ENCODE measurements at regions not wholly inside any gene's neighbourhood (a gene's known extent, or its start where the extent isn't known, plus 50 kb on each side); places are given as distances from the start of the nearest gene placed in this dataset.

GRCh38 chr3:83230376-83230775 is 1468.9 kb upstream of the GBE1 start:
- H3K4me1 ChIP-seq (ENCODE audit: control insufficient read depth in 2 of 3, insufficient read depth in 2 of 3, low read depth in 1 of 3, low read length in 3 of 3) = no peaks in the 10 kb centered on the region
- H3K9me3 ChIP-seq (ENCODE audit: control insufficient read depth in 2 of 3, insufficient read depth in 1 of 3, low read length in 3 of 3) = no peaks in the 10 kb centered on the region
- DNase-seq (no peak), FAIRE-seq (no peak)
- no peak overlapping the region for H3K27ac ChIP-seq (ENCODE audit: low read depth in 2 of 2, low read length in 2 of 2)
- no peak for TF ChIP-seq CTCF (IDR thresholded peaks at IDR 0.05; ENCODE audit: borderline replicate concordance, extremely low read depth, insufficient read depth)
- intact Hi-C loops (cut with DNase I) = no loop called here
- no peaks in the 10 kb centered on the region for H3K27me3 ChIP-seq (ENCODE audit: control insufficient read depth, insufficient read depth, low read length)
- H3K9ac ChIP-seq (ENCODE audit: low read length in 3 of 3) = no peak overlapping the region
- no peaks in the 10 kb centered on the region for H3K36me3 ChIP-seq (ENCODE audit: control insufficient read depth in 2 of 3, insufficient read depth in 3 of 3, low read length in 3 of 3)
- H3K4me3 ChIP-seq (ENCODE audit: low read length in 3 of 3) = no peak overlapping the region

GRCh38 chr3:83226751-83227150 is 1465.3 kb upstream of the GBE1 start:
- Histone ChIP-seq H3K4me3 (ENCODE audit: low read length in 3 of 3) (no peak overlapping the region), H3K27ac (ENCODE audit: low read depth in 2 of 2, low read length in 2 of 2) (no peak overlapping the region), H3K4me1 (ENCODE audit: control insufficient read depth in 2 of 3, insufficient read depth in 2 of 3, low read depth in 1 of 3, low read length in 3 of 3) (no peaks in the 10 kb centered on the region), H3K9me3 (ENCODE audit: control insufficient read depth in 2 of 3, insufficient read depth in 1 of 3, low read length in 3 of 3) (no peaks in the 10 kb centered on the region), H3K27me3 (ENCODE audit: control insufficient read depth, insufficient read depth, low read length) (no peaks in the 10 kb centered on the region), H3K9ac (ENCODE audit: low read length in 3 of 3) (no peak overlapping the region), H3K36me3 (ENCODE audit: control insufficient read depth in 2 of 3, insufficient read depth in 3 of 3, low read length in 3 of 3) (no peaks in the 10 kb centered on the region)
- intact Hi-C loops (cut with DNase I) = no loop called here
- no peak for FAIRE-seq
- no peak for TF ChIP-seq CTCF (IDR thresholded peaks at IDR 0.05; ENCODE audit: borderline replicate concordance, extremely low read depth, insufficient read depth)
- no peak for DNase-seq

- no peak for FAIRE-seq
- TF ChIP-seq CTCF (IDR thresholded peaks at IDR 0.05; ENCODE audit: borderline replicate concordance, extremely low read depth, insufficient read depth) = no peak
- H3K9ac ChIP-seq (ENCODE audit: low read length in 3 of 3) = no peak overlapping the region
- no peak overlapping the region for H3K4me3 ChIP-seq (ENCODE audit: low read length in 3 of 3)
- H3K4me1 ChIP-seq (ENCODE audit: control insufficient read depth in 2 of 3, insufficient read depth in 2 of 3, low read depth in 1 of 3, low read length in 3 of 3) = no peaks in the 10 kb centered on the region
- H3K27ac ChIP-seq (ENCODE audit: low read depth in 2 of 2, low read length in 2 of 2) = no peak overlapping the region
- no peaks in the 10 kb centered on the region for H3K36me3 ChIP-seq (ENCODE audit: control insufficient read depth in 2 of 3, insufficient read depth in 3 of 3, low read length in 3 of 3)
- no peaks in the 10 kb centered on the region for H3K9me3 ChIP-seq (ENCODE audit: control insufficient read depth in 2 of 3, insufficient read depth in 1 of 3, low read length in 3 of 3)
- DNase-seq = no peak
- no peaks in the 10 kb centered on the region for H3K27me3 ChIP-seq (ENCODE audit: control insufficient read depth, insufficient read depth, low read length)
- intact Hi-C loops (cut with DNase I) = no loop called here
Measured at GRCh38 chr3:83224101-83224868, 1462.8 kb upstream of the GBE1 start.
